Endothelial cell of umbilical vein (primary cell): ENCODE measurements at regions not wholly inside any gene's neighbourhood (a gene's known extent, or its start where the extent isn't known, plus 50 kb on each side); places are given as distances from the start of the nearest gene placed in this dataset.

Experiments used
- BruUV-seq: library from RNA; stranded (reverse); fragments of 400-500 nt; replicated peaks from 2 replicates; lab custom pipeline; 2021; lab: Mats Ljungman, UMichigan
- CTCF ChIA-PET: fragments of 300-600, 350-600 bp; sonication (Branson Sonifier 250); formaldehyde crosslinking; loops from one replicate; lab custom pipeline; 2021; ENCODE audit warnings: antibody characterized with exemption, inconsistent platforms; lab: Charles Lee
- POLR2A ChIA-PET: fragments of 300-600, 350-600 bp; sonication (Branson Sonifier 250); formaldehyde crosslinking; loops from one replicate; lab custom pipeline; 2021; ENCODE audit warnings: antibody characterized with exemption, inconsistent platforms; lab: Charles Lee
- DNase-seq: peaks from one replicate; pipeline ENCODE4 v3.0.0-alpha.2; 2011; ENCODE audit warnings: low read depth, low spot score
- FAIRE-seq: peaks from 2 replicates; lab custom pipeline; 2011; peaks lifted over from hg19 to GRCh38; lab: Jason Lieb, UNC
- H2AFZ ChIP-seq: 2 replicates; pipeline ENCODE4 v1.6.0; 2012; ENCODE audit warnings: low read depth, low read length, control low read depth, inconsistent platforms
- H3K27ac ChIP-seq: 2 replicates; pipeline ENCODE4 v1.5.1; 2011; ENCODE audit warnings: low read depth, mild to moderate bottlenecking, control low read depth, low read length, moderate library complexity; ENCODE audit not compliant: insufficient read depth
- H3K27me3 ChIP-seq, 2 experiments: 2 replicates each; pipeline versions ENCODE4 v1.6.0 to v1.6.1; 2011; ENCODE audit warnings: low read length in 2 of 2, mixed read lengths in 1 of 2; ENCODE audit not compliant: control insufficient read depth in 2 of 2, insufficient read depth in 2 of 2
- H3K36me3 ChIP-seq, 2 experiments: 2 replicates in 1 of 2; 3 replicates in 1 of 2; pipeline ENCODE4 v1.5.1; 2011; ENCODE audit warnings: low read length in 2 of 2, mild to moderate bottlenecking in 1 of 2, moderate library complexity in 1 of 2; ENCODE audit not compliant: control insufficient read depth in 2 of 2, insufficient read depth in 2 of 2; ENCODE audit errors: extremely low read depth in 1 of 2
- H3K4me1 ChIP-seq: 3 replicates; pipeline ENCODE4 v1.5.1; 2011; ENCODE audit warnings: mild to moderate bottlenecking, low read length; ENCODE audit not compliant: control insufficient read depth, insufficient read depth; ENCODE audit errors: extremely low read depth
- H3K4me2 ChIP-seq: 2 replicates; pipeline ENCODE4 v1.6.1; 2011; ENCODE audit warnings: low read length, control low read depth, mixed read lengths; ENCODE audit not compliant: insufficient read depth
- H3K4me3 ChIP-seq, 3 experiments: fragments of 200-600 bp in 1 of 3; sonication (generic), shearing (Covaris generic) in 1 of 3; replicated peaks in 1 of 3; 2 replicates each; pipeline ENCODE4 v1.5.1; 2011 to 2016; ENCODE audit warnings: control low read depth in 3 of 3, low read length in 3 of 3, mild to moderate bottlenecking in 2 of 3, inconsistent platforms in 1 of 3, low read depth in 1 of 3, moderate library complexity in 1 of 3; ENCODE audit not compliant: insufficient read depth in 1 of 3
- H3K79me2 ChIP-seq: 2 replicates; pipeline ENCODE4 v1.6.0; 2012; ENCODE audit warnings: low read length, inconsistent platforms; ENCODE audit not compliant: control insufficient read depth, insufficient read depth
- H3K9ac ChIP-seq: replicated peaks from 2 replicates; pipeline ENCODE3; 2011; ENCODE audit warnings: low read length, control low read depth; ENCODE audit not compliant: insufficient read depth; ENCODE audit errors: extremely low read depth
- H3K9me1 ChIP-seq: replicated peaks from 3 replicates; pipeline ENCODE4 v1.6.0; 2011; ENCODE audit warnings: mild to moderate bottlenecking, low read length; ENCODE audit not compliant: control insufficient read depth, insufficient read depth; ENCODE audit errors: extremely low read depth
- H3K9me3 ChIP-seq: replicated peaks from 2 replicates; pipeline ENCODE4 v1.5.1; 2012; ENCODE audit warnings: low read length, inconsistent platforms; ENCODE audit not compliant: control insufficient read depth, insufficient read depth
- H4K20me1 ChIP-seq: replicated peaks from 2 replicates; pipeline ENCODE3; 2011; ENCODE audit warnings: mild to moderate bottlenecking, low read length; ENCODE audit not compliant: control insufficient read depth, insufficient read depth; ENCODE audit errors: extremely low read depth
- GATA2 ChIP-seq: IDR thresholded peaks from 2 replicates; pipeline ENCODE4 v1.7.0; 2011; ENCODE audit warnings: low read depth, mild to moderate bottlenecking, moderate library complexity, mixed read lengths, low read length; ENCODE audit not compliant: insufficient read length, insufficient read depth
- MYC ChIP-seq: IDR thresholded peaks from one replicate; pipeline ENCODE4 v1.6.1; 2011; ENCODE audit warnings: mild to moderate bottlenecking, low read depth, low read length
- POLR2AphosphoS5 ChIP-seq: IDR thresholded peaks from 2 replicates; pipeline ENCODE4 v1.6.1; 2012; ENCODE audit warnings: low read depth, mild to moderate bottlenecking, control low read depth, low read length, moderate library complexity; ENCODE audit not compliant: insufficient read depth
- dilution Hi-C: fragments of 300-500 bp; cut with MboI; formaldehyde crosslinking; loops from one replicate; pipeline ENCODE4 v1.15.0; 2019; ENCODE audit warnings: low sequenced_read_pairs; ENCODE audit not compliant: extremely low pct_ligation_motif_present
- intact Hi-C: fragments of 100-400 bp; cut with micrococcal nuclease; formaldehyde crosslinking; loops from one replicate; pipeline ENCODE4 v1.10.0; 2022

DNA sequence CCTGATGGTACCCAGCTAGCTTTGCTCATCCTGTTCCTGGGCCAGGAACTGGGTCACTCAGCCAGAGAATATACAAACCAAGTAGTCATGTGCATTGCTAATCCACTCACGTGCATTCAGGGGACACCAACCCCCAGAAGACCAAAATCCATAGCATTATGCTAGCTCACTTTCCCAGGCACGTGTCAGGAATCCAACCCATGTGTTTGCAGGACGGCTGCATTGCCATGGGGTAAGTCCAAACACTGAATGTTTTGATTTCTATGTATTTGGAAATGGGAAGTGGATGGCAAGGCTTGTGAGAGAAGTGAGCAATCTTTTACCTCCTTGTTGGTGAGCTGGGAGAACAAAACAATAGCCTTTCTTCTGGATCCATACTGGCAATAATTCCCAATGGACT, 87.1 kb upstream of the FOXN3 start:
- POLR2A ChIA-PET, result no interaction called here
- dilution Hi-C loops, result no loop called here
- Histone ChIP-seq H3K4me3 (no peak overlapping the region), H2AFZ (no peak overlapping the region), H3K4me1 (peaks cover 17% of the 10 kb centered on the region), H3K36me3 (no peaks in the 10 kb centered on the region), H3K9me3 (no peaks in the 10 kb centered on the region), H3K79me2 (no peaks in the 10 kb centered on the region), H3K4me2 (no peak overlapping the region), H3K27me3 (no peaks in the 10 kb centered on the region), H3K9ac (no peak overlapping the region), H4K20me1 (no peaks in the 10 kb centered on the region), H3K27ac (no peak overlapping the region), H3K9me1 (no peaks in the 10 kb centered on the region)
- DNase-seq (no peak), FAIRE-seq (no peak)
- no peak for TF ChIP-seq MYC
- no TSS peak for BruUV-seq
- intact Hi-C loops, result no loop called here
- CTCF ChIA-PET, result interaction anchor here (0.7 to 1.3 kb wide), 2 partner anchors 10 to 14 kb away, joined by 3 to 4 read pairs; no protein-coding TSS in a partner anchor

GRCh38 chr14:89503431-89503996, 86.5 kb upstream of the FOXN3 start:
- no peak overlapping the region for H2AFZ ChIP-seq
- no peaks in the 10 kb centered on the region for H3K9me3 ChIP-seq
- TF ChIP-seq GATA2 (no peak), POLR2AphosphoS5 (no peak)
- H3K36me3 ChIP-seq, result no peaks in the 10 kb centered on the region
- H3K27me3 ChIP-seq, result no peaks in the 10 kb centered on the region
- H3K79me2 ChIP-seq, result no peaks in the 10 kb centered on the region
- BruUV-seq, result no TSS peak
- intact Hi-C loops, result no loop called here
- no peaks in the 10 kb centered on the region for H4K20me1 ChIP-seq
- H3K27ac ChIP-seq, result no peak overlapping the region
- H3K4me1 ChIP-seq, result peaks cover 15% of the 10 kb centered on the region
- CTCF ChIA-PET, result interaction anchor here (1.3 kb wide), 1 partner anchor 14 kb away, joined by 4 read pairs; no protein-coding TSS in a partner anchor
- dilution Hi-C loops, result no loop called here
- POLR2A ChIA-PET, result no interaction called here
- DNase-seq (no peak), FAIRE-seq (no peak)
- no peak overlapping the region for H3K4me3 ChIP-seq
- H3K9ac ChIP-seq, result no peak overlapping the region
- H3K4me2 ChIP-seq, result no peak overlapping the region
- H3K9me1 ChIP-seq, result no peaks in the 10 kb centered on the region
